ENCODE measurements at regions not wholly inside any gene's neighbourhood (a gene's known extent, or its start where the extent isn't known, plus 50 kb on each side); places are given as distances from the start of the nearest gene placed in this dataset.

DNA sequence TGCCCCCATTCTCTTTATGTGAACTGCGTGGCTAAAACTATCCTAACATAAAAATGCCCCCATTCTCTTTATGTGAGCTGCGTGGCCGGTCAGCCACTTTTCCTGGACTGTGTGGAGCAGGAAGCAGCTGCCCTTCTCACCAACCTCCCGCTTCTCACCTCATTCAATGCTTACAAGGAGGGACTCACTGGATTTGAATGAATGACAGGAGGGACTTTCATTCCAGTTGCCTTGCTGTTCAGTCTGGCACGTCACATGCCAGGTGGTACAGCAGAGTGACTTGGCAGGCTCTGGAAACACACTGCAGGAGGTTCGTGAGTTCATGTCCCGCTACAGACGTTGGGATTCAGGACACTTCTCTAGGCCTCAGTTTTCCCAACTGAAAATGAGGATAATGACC, 60.2 kb upstream of the NFIL3 start:
- TF ChIP-seq EZH2 (IDR thresholded peaks at IDR 0.05; ENCODE audit: low read length, missing control alignments) = no peak
- TF ChIP-seq CTCF (conservative IDR thresholded peaks at IDR 0.05 in 1 of 2, IDR thresholded peaks at IDR 0.05 in 1 of 2; ENCODE audit: low read depth in 1 of 2, low read length in 2 of 2) = no peak
